Posterior vena cava (tissue), 2 donors: ENCODE measurements at regions not wholly inside any gene's neighbourhood (a gene's known extent, or its start where the extent isn't known, plus 50 kb on each side); places are given as distances from the start of the nearest gene placed in this dataset.

Experiments
- DNase-seq: peaks from one replicate; pipeline ENCODE4 v3.0.0-alpha.2; 2020; ENCODE audit warnings: low spot score
- intact Hi-C, 2 donors: fragments of 100-400 bp; cut with DNase I; formaldehyde crosslinking; loops; one replicate each; pipeline versions ENCODE4 v1.14.1 to v1.14.2; 2022 to 2023
- donor health status: DM: yes; HTN: yes; CAD: no.
- donor health status: DM: yes; HTN: yes; CAD: no.

GRCh38 chr18:73254564-73254963, 386.8 kb upstream of the NETO1 start:
- DNase-seq, result no peak
- intact Hi-C loops, result no loop called here

GRCh38 chr18:73249030-73249429, 381.2 kb upstream of the NETO1 start:
- intact Hi-C loops, result no loop called here
- DNase-seq, result no peak

GRCh38 chr18:73246763-73247162, 379.0 kb upstream of the NETO1 start:
- intact Hi-C loops, result no loop called here
- DNase-seq, result no peak

- DNase-seq, result no peak
- intact Hi-C loops, result no loop called here
Measured at GRCh38 chr18:73245345-73245744, 377.6 kb upstream of the NETO1 start.

- intact Hi-C loops, result no loop called here
- DNase-seq, result no peak
Measured at GRCh38 chr18:73244401-73244800, 376.6 kb upstream of the NETO1 start.

- no peak for DNase-seq
- intact Hi-C loops, result no loop called here
Measured at GRCh38 chr18:73240899-73241298, 373.1 kb upstream of the NETO1 start.

GRCh38 chr18:73235921-73236320, 368.1 kb upstream of the NETO1 start:
- intact Hi-C loops, result no loop called here

GRCh38 chr18:73235491-73235890, 367.7 kb upstream of the NETO1 start:
- DNase-seq, result no peak
- intact Hi-C loops, result no loop called here

More at GRCh38 chr18:73235921-73236320, 368.1 kb upstream of the NETO1 start:
- no peak for DNase-seq

GRCh38 chr18:73232933-73233332, 365.1 kb upstream of the NETO1 start:
- no peak for DNase-seq
- intact Hi-C loops, result no loop called here

GRCh38 chr18:73220663-73221062, 352.9 kb upstream of the NETO1 start:
- intact Hi-C loops, result no loop called here

GRCh38 chr18:73218293-73218692, 350.5 kb upstream of the NETO1 start:
- DNase-seq, result no peak
- intact Hi-C loops, result no loop called here

More at GRCh38 chr18:73220663-73221062, 352.9 kb upstream of the NETO1 start:
- no peak for DNase-seq

GRCh38 chr18:73214970-73215369, 347.2 kb upstream of the NETO1 start:
- DNase-seq, result no peak
- intact Hi-C loops, result no loop called here

GRCh38 chr18:73212442-73212841, 344.7 kb upstream of the NETO1 start:
- intact Hi-C loops, result no loop called here

GRCh38 chr18:73201940-73202339, 334.2 kb upstream of the NETO1 start:
- DNase-seq, result no peak
- intact Hi-C loops, result no loop called here

More at GRCh38 chr18:73212442-73212841, 344.7 kb upstream of the NETO1 start:
- no peak for DNase-seq

GRCh38 chr18:73199151-73199550, 331.4 kb upstream of the NETO1 start:
- DNase-seq, result no peak
- intact Hi-C loops, result no loop called here

GRCh38 chr18:73189718-73190117, 321.9 kb upstream of the NETO1 start:
- DNase-seq, result no peak
- intact Hi-C loops, result no loop called here

- DNase-seq, result no peak
- intact Hi-C loops, result no loop called here
Measured at GRCh38 chr18:73168236-73168635, 300.4 kb upstream of the NETO1 start.

GRCh38 chr18:73164430-73164829, 296.6 kb upstream of the NETO1 start:
- DNase-seq, result no peak
- intact Hi-C loops, result no loop called here

- DNase-seq, result no peak
- intact Hi-C loops, result no loop called here
Measured at GRCh38 chr18:73163236-73163635, 295.4 kb upstream of the NETO1 start.

GRCh38 chr18:73156117-73156516, 288.3 kb upstream of the NETO1 start:
- no peak for DNase-seq
- intact Hi-C loops, result no loop called here

GRCh38 chr18:73153271-73153670, 285.5 kb upstream of the NETO1 start:
- intact Hi-C loops, result no loop called here
- no peak for DNase-seq

GRCh38 chr18:73151086-73151485, 283.3 kb upstream of the NETO1 start:
- intact Hi-C loops, result no loop called here
- no peak for DNase-seq
